ENCODE measurements at regions not wholly inside any gene's neighbourhood (a gene's known extent, or its start where the extent isn't known, plus 50 kb on each side); places are given as distances from the start of the nearest gene placed in this dataset.

DNA sequence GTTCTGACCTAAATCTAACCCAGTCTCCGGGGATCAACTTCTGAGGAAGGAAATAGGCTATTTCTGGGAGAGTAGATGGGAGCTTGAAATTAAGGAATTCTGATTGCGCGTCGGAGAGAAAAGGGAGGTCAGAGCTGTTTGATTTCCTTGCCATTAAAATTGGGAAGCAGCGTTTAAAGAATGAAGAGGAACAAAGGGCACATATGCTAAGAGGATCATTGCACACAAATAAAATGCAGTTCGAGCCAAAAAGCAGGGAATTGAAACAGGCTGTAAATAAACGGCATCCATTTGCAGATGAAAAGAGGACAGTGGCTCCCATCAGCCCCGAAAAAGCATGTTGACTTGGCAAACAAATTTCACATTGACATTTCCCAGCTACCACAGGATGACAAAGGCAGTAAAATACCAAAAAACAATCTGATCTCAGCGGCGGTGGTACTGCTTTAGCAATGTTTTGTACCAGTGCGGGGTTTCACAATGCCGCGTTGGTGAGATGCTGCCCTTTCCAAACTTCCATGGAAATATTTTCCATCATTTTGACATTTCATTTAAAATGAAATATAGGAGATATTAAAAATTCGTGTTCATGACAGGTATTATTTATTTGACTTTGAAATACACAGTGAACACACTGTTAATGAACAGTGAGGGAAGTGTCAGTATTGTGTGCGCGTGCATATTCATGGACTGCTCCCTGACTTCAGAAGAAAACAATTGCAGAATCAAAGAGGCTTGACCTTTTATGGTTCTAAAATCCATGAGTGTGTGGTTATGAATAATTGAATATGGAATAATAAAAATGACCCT lies 108.8 kb downstream of the SQOR start:
- Histone ChIP-seq H3K9me3 (ENCODE audit: control insufficient read depth, insufficient read depth, low read length) (no peaks in the 10 kb centered on the region), H3K9ac (ENCODE audit: low read depth, low read length) (no peak overlapping the region), H3K27me3 (ENCODE audit: control insufficient read depth, insufficient read depth, low read length) (no peaks in the 10 kb centered on the region; the same call in 1 of the 2 replicates), H3K36me3 (ENCODE audit: control insufficient read depth, insufficient read depth, low read length) (no peaks in the 10 kb centered on the region), H3K4me3 (ENCODE audit: low read depth, low read length) (no peak overlapping the region), H3K4me1 (ENCODE audit: control insufficient read depth, insufficient read depth, low read length) (peaks cover 13% of the 10 kb centered on the region), H3K27ac (ENCODE audit: low read depth, low read length) (no peak overlapping the region)

DNA sequence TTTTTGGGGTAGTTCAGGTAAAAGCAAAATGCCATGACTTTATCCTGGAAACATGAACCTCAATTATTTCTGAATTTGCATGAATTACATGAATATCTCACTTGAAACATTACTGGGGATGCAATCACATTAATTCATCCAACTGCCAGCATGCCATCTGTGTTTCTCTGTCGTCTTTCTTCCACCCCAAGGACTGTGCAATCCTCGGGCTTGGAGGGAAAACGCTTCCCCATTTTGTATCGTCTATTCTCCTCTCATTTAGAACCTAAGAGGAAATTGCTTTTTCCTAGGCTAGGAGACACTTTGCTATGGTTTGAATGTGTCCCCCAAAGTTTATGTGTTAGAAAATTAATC lies 109.4 kb downstream of the SQOR start:
- Histone ChIP-seq H3K27ac (ENCODE audit: low read depth, low read length) (no peak overlapping the region), H3K4me1 (ENCODE audit: control insufficient read depth, insufficient read depth, low read length) (peaks cover 13% of the 10 kb centered on the region), H3K9ac (ENCODE audit: low read depth, low read length) (no peak overlapping the region), H3K36me3 (ENCODE audit: control insufficient read depth, insufficient read depth, low read length) (no peaks in the 10 kb centered on the region), H3K4me3 (ENCODE audit: low read depth, low read length) (no peak overlapping the region), H3K9me3 (ENCODE audit: control insufficient read depth, insufficient read depth, low read length) (no peaks in the 10 kb centered on the region), H3K27me3 (ENCODE audit: control insufficient read depth, insufficient read depth, low read length) (no peaks in the 10 kb centered on the region; the same call in 1 of the 2 replicates)

DNA sequence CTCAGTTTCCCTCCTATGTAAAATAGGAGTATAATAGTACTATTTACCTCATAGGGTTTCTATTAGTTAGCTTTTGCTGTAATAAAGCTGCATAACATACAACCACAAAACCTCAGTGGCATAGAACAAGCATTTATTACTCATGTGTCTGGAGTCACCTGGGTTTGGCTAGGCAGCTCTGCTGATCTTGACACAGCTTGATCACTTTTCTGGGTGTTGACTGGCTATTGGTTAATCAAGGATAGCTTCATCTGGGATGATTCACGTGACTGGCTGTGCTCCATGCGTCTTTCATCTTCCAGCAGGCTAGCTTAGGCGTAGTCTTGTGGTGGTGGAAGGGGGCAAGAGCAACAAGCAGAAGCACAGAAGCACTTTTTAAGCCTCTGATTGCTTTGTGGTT lies 112.6 kb downstream of the SQOR start:
- H3K4me3 ChIP-seq (ENCODE audit: low read depth, low read length): no peak overlapping the region
- H3K4me1 ChIP-seq (ENCODE audit: control insufficient read depth, insufficient read depth, low read length): peaks cover 18% of the 10 kb centered on the region

DNA sequence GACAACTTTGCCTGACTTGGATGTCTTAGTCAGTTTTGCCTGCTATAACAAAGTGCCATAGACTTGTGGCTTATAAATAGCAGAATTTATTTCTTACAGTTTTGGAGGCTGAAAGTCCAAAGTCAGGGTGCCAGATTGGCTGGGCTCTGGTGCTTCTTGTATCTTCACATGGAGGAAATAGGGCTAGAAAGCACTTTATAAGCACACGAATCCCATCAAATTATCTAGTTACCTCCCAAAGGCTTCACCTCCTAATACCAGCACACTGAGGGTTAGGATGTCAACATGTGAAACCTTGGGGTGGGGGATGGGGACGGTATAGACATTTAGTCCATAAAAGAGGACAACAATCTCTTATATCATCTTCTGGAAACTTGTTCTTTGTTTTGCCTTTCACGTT lies 116.8 kb downstream of the SQOR start:
- Histone ChIP-seq H3K27ac (ENCODE audit: low read depth, low read length) (no peak overlapping the region), H3K4me3 (ENCODE audit: low read depth, low read length) (no peak overlapping the region), H3K36me3 (ENCODE audit: control insufficient read depth, insufficient read depth, low read length) (no peaks in the 10 kb centered on the region), H3K9me3 (ENCODE audit: control insufficient read depth, insufficient read depth, low read length) (no peaks in the 10 kb centered on the region), H3K4me1 (ENCODE audit: control insufficient read depth, insufficient read depth, low read length) (peaks cover 4% of the 10 kb centered on the region), H3K27me3 (ENCODE audit: control insufficient read depth, insufficient read depth, low read length) (no peaks in the 10 kb centered on the region), H3K9ac (ENCODE audit: low read depth, low read length) (no peak overlapping the region)

More for the DNA sequence above, 112.6 kb downstream of the SQOR start:
- Histone ChIP-seq H3K27ac (ENCODE audit: low read depth, low read length) (no peak overlapping the region), H3K9ac (ENCODE audit: low read depth, low read length) (no peak overlapping the region), H3K9me3 (ENCODE audit: control insufficient read depth, insufficient read depth, low read length) (no peaks in the 10 kb centered on the region), H3K27me3 (ENCODE audit: control insufficient read depth, insufficient read depth, low read length) (no peaks in the 10 kb centered on the region), H3K36me3 (ENCODE audit: control insufficient read depth, insufficient read depth, low read length) (no peaks in the 10 kb centered on the region)

DNA sequence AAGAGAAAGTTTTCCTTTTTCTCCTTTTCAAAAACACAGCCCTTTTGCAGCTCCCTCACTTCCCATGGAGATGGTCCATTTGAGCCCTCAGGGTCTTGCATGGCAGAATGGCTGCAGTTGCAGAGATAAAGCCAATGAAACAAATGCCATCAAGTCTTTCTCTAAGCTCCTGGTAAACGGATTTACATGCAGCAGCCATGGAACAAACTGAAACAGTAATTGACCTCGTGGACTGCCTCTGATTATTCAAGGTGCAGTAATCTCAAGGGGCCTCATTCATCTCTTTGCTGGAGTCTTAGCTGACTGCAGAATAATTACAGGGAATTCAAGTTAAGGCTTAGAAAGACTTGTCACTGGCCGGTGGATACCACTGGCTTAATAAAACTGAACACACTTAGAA lies 125.1 kb downstream of the SQOR start:
- H3K27me3 ChIP-seq (ENCODE audit: control insufficient read depth, insufficient read depth, low read length): no peaks in the 10 kb centered on the region

DNA sequence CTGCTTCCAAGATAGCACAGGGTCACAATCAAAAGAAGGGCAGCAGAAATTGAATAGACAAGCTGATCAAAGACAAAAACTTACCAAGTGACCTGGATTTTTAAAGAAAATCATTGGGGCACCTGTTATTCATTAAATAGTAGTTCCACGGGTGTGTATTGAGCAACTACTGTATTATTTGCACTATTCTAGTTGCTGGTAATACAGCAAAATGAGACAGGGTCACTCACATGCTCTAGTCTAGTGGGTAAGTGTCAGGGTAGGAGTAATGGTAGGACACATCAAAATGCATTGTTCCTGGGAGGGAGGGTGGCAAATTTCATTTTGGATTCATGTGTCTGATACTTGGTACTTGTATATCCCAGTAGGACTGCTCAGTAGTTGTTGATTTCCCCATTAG lies 127.9 kb downstream of the SQOR start:
- no peak overlapping the region for H3K9ac ChIP-seq (ENCODE audit: low read depth, low read length)
- H3K4me3 ChIP-seq (ENCODE audit: low read depth, low read length): no peak overlapping the region
- H3K4me1 ChIP-seq (ENCODE audit: control insufficient read depth, insufficient read depth, low read length): no peaks in the 10 kb centered on the region
- 0 out of 2 replicates have a peak, but pooled peaks cover 3% of the 10 kb centered on the region for H3K9me3 ChIP-seq (ENCODE audit: control insufficient read depth, insufficient read depth, low read length)
- no peak overlapping the region for H3K27ac ChIP-seq (ENCODE audit: low read depth, low read length)
- H3K36me3 ChIP-seq (ENCODE audit: control insufficient read depth, insufficient read depth, low read length): no peaks in the 10 kb centered on the region
- no peaks in the 10 kb centered on the region for H3K27me3 ChIP-seq (ENCODE audit: control insufficient read depth, insufficient read depth, low read length)

More for the DNA sequence above, 125.1 kb downstream of the SQOR start:
- no peak overlapping the region for H3K27ac ChIP-seq (ENCODE audit: low read depth, low read length)
- H3K4me1 ChIP-seq (ENCODE audit: control insufficient read depth, insufficient read depth, low read length): no peaks in the 10 kb centered on the region
- H3K36me3 ChIP-seq (ENCODE audit: control insufficient read depth, insufficient read depth, low read length): no peaks in the 10 kb centered on the region
- H3K9me3 ChIP-seq (ENCODE audit: control insufficient read depth, insufficient read depth, low read length): 0 out of 2 replicates have a peak, but pooled peaks cover 3% of the 10 kb centered on the region
- H3K9ac ChIP-seq (ENCODE audit: low read depth, low read length): no peak overlapping the region
- H3K4me3 ChIP-seq (ENCODE audit: low read depth, low read length): no peak overlapping the region

DNA sequence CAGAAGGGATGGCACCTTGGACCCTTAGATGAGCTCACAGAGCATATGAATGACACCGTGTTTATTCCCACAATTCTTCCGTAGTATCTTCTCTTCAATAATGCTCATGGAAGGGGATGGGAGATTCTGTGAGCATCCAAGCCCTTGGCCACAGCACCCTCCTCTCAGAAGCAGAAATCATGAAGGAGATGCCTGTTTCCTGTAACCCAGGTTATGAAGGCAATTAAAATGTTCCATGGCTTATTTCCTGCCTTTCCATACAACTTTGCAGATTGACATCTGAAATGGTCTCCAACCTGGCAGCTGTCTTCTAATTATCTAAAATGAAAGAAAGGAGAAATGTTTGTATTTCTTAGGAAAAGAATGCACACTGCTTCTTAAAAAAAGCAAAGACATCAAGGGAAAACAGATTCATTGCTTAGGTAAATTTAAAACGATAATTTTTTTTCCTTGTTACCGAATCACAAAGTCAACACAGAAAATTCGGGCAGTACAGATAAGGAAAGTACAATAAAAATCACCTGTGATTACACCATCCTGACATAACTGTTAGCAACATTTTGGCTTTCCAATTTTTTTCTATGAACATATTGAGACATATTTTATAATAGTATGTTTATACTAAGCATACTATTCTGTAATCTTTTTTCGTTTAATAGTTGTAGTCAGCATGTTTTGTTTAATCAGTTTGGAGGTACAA lies 128.5 kb downstream of the SQOR start:
- H3K4me3 ChIP-seq (ENCODE audit: low read depth, low read length): no peak overlapping the region
- no peaks in the 10 kb centered on the region for H3K9me3 ChIP-seq (ENCODE audit: control insufficient read depth, insufficient read depth, low read length)
- no peak overlapping the region for H3K27ac ChIP-seq (ENCODE audit: low read depth, low read length)
- no peaks in the 10 kb centered on the region for H3K36me3 ChIP-seq (ENCODE audit: control insufficient read depth, insufficient read depth, low read length)
- no peaks in the 10 kb centered on the region for H3K4me1 ChIP-seq (ENCODE audit: control insufficient read depth, insufficient read depth, low read length)
- H3K9ac ChIP-seq (ENCODE audit: low read depth, low read length): no peak overlapping the region
- H3K27me3 ChIP-seq (ENCODE audit: control insufficient read depth, insufficient read depth, low read length): no peaks in the 10 kb centered on the region

DNA sequence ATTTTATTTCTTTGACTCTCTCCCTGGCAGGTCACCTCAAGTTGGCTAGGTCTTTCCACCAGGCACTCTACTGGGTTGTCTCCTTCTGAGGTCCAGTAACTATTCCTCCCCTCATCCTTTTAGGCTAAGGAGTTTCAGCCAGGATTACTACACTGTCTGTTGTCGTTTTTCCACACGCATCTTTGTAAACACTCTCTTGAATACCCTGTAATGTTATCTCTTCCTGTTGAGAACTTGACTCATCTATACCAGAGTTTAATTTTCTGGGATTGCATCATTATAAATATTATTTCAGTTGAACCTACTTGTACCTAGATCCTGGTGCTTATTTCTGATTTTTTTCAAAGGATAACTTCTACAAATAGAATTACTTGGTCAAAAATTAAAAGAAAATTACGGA lies 138.3 kb downstream of the SQOR start:
- Histone ChIP-seq H3K9ac (ENCODE audit: low read depth, low read length) (no peak overlapping the region), H3K9me3 (ENCODE audit: control insufficient read depth, insufficient read depth, low read length) (no peaks in the 10 kb centered on the region), H3K4me1 (ENCODE audit: control insufficient read depth, insufficient read depth, low read length) (no peaks in the 10 kb centered on the region), H3K27ac (ENCODE audit: low read depth, low read length) (no peak overlapping the region), H3K27me3 (ENCODE audit: control insufficient read depth, insufficient read depth, low read length) (no peaks in the 10 kb centered on the region), H3K4me3 (ENCODE audit: low read depth, low read length) (no peak overlapping the region), H3K36me3 (ENCODE audit: control insufficient read depth, insufficient read depth, low read length) (no peaks in the 10 kb centered on the region)

DNA sequence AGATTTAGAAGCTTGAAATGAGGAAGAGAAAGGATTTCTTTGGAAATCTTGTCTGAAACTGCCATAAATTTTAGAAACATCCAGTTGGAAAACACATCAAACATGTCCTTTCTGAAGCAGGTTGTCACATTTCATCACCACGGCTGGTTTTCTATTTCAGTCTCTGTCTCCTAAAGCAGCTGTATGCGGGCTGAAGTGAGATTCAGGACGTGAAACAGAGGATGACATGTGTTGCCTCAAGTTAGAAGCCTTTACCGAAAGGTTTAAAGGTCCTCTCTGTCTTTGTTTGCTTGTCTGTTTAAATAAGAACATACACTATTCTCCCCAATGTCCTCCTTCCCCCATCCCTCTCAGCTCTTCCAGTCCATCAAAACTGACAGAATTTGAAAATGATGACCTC lies 141.9 kb downstream of the SQOR start:
- H3K36me3 ChIP-seq (ENCODE audit: control insufficient read depth, insufficient read depth, low read length): no peaks in the 10 kb centered on the region
- no peak overlapping the region for H3K9ac ChIP-seq (ENCODE audit: low read depth, low read length)
- no peaks in the 10 kb centered on the region for H3K27me3 ChIP-seq (ENCODE audit: control insufficient read depth, insufficient read depth, low read length)
- H3K9me3 ChIP-seq (ENCODE audit: control insufficient read depth, insufficient read depth, low read length): no peaks in the 10 kb centered on the region
- H3K4me3 ChIP-seq (ENCODE audit: low read depth, low read length): no peak overlapping the region
- H3K27ac ChIP-seq (ENCODE audit: low read depth, low read length): no peak overlapping the region
- peaks cover 5% of the 10 kb centered on the region for H3K4me1 ChIP-seq (ENCODE audit: control insufficient read depth, insufficient read depth, low read length)

DNA sequence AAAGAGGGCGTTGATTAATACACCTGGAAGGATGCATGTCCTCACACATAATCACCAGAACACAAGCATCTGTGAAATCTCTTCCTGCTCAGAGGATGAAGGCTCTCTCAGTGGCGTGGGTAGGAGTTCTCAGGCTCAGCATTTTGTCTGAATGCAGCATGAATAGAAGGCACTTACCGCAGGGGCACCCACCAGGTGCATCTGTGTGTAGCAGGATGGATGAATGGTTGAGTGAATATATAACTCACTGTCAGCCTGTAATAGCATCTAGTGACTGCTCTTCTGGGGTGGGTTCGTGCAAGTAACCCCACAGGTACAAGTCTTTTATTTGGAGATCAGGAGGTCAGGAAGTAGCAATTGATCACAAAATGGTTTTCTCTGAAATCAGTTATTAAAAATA lies 143.0 kb downstream of the SQOR start:
- Histone ChIP-seq H3K4me3 (ENCODE audit: low read depth, low read length) (no peak overlapping the region), H3K9me3 (ENCODE audit: control insufficient read depth, insufficient read depth, low read length) (no peaks in the 10 kb centered on the region), H3K9ac (ENCODE audit: low read depth, low read length) (no peak overlapping the region), H3K27me3 (ENCODE audit: control insufficient read depth, insufficient read depth, low read length) (no peaks in the 10 kb centered on the region; the same call in 1 of the 2 replicates), H3K36me3 (ENCODE audit: control insufficient read depth, insufficient read depth, low read length) (no peaks in the 10 kb centered on the region), H3K27ac (ENCODE audit: low read depth, low read length) (no peak overlapping the region), H3K4me1 (ENCODE audit: control insufficient read depth, insufficient read depth, low read length) (peaks cover 15% of the 10 kb centered on the region)

DNA sequence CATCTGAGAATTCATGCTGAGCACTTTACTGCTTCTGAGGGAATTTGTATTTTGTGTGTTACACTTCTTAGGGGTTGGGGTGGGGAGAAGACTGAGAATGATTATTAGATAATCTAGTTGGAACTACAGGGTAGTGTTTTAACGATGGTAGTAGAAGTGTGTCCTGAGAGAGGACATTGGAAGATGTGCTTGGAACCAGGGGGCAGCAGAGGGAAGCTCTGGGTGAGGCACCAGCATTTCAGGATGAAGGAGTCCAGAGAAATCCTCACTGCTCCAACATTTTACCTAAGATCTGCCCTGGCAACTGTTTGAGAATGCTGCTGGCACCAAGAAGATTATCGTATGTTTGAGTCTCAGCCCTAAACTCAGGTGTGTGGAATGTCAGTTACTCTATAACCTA lies 145.5 kb downstream of the SQOR start:
- Histone ChIP-seq H3K27ac (ENCODE audit: low read depth, low read length) (no peak overlapping the region), H3K36me3 (ENCODE audit: control insufficient read depth, insufficient read depth, low read length) (no peaks in the 10 kb centered on the region), H3K27me3 (ENCODE audit: control insufficient read depth, insufficient read depth, low read length) (no peaks in the 10 kb centered on the region; the same call in 1 of the 2 replicates), H3K4me1 (ENCODE audit: control insufficient read depth, insufficient read depth, low read length) (peaks cover 16% of the 10 kb centered on the region), H3K9me3 (ENCODE audit: control insufficient read depth, insufficient read depth, low read length) (no peaks in the 10 kb centered on the region), H3K4me3 (ENCODE audit: low read depth, low read length) (no peak overlapping the region), H3K9ac (ENCODE audit: low read depth, low read length) (no peak overlapping the region)
